ENCODE measurements at regions not wholly inside any gene's neighbourhood (a gene's known extent, or its start where the extent isn't known, plus 50 kb on each side); places are given as distances from the start of the nearest gene placed in this dataset.
"Not testable (repeated sequence)": the region's sequence is repeated elsewhere in the genome, so short reads cannot be mapped to it uniquely, and the experiment has no call there.

DNA sequence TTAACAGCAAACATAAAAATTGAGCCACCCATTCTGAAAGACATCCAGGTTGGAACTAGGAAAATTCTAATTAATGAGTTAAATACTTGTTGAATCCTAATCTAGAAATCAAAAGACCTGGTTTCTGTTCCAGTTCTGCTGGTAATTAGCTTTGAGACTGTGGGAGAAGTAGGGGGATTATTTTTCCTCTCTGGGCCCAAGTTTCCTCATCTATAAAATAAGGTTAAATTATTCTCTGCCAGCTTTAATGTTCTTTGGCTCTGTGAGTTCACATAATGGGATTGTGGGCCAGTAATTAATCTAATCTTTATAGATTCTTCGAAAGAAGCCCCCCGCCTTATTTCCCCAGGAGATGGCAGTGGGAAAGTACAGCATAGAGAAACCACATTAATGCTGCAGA lies 104.6 kb downstream of the ENC1 start:
- POLR2A ChIA-PET = no interaction called here
- Histone ChIP-seq H3K27me3 (ENCODE audit: control insufficient read depth, insufficient read depth, low read length) (no peaks in the 10 kb centered on the region), H3K9me3 (ENCODE audit: control insufficient read depth, insufficient read depth, low read length) (peaks cover 3% of the 10 kb centered on the region; the same call in 1 of the 2 replicates), H3K27ac (ENCODE audit: low read depth, low read length) (no peak overlapping the region), H3K4me3 (ENCODE audit: low read depth, low read length) (no peak overlapping the region)
- TF ChIP-seq, protein P1, sequence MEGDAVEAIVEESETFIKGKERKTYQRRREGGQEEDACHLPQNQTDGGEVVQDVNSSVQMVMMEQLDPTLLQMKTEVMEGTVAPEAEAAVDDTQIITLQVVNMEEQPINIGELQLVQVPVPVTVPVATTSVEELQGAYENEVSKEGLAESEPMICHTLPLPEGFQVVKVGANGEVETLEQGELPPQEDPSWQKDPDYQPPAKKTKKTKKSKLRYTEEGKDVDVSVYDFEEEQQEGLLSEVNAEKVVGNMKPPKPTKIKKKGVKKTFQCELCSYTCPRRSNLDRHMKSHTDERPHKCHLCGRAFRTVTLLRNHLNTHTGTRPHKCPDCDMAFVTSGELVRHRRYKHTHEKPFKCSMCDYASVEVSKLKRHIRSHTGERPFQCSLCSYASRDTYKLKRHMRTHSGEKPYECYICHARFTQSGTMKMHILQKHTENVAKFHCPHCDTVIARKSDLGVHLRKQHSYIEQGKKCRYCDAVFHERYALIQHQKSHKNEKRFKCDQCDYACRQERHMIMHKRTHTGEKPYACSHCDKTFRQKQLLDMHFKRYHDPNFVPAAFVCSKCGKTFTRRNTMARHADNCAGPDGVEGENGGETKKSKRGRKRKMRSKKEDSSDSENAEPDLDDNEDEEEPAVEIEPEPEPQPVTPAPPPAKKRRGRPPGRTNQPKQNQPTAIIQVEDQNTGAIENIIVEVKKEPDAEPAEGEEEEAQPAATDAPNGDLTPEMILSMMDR (IDR thresholded peaks at IDR 0.05; ENCODE audit: low read depth, low read length) = no peak
- no peak for DNase-seq (ENCODE audit: low read depth, low spot score)
- CTCF ChIA-PET = no interaction called here

DNA sequence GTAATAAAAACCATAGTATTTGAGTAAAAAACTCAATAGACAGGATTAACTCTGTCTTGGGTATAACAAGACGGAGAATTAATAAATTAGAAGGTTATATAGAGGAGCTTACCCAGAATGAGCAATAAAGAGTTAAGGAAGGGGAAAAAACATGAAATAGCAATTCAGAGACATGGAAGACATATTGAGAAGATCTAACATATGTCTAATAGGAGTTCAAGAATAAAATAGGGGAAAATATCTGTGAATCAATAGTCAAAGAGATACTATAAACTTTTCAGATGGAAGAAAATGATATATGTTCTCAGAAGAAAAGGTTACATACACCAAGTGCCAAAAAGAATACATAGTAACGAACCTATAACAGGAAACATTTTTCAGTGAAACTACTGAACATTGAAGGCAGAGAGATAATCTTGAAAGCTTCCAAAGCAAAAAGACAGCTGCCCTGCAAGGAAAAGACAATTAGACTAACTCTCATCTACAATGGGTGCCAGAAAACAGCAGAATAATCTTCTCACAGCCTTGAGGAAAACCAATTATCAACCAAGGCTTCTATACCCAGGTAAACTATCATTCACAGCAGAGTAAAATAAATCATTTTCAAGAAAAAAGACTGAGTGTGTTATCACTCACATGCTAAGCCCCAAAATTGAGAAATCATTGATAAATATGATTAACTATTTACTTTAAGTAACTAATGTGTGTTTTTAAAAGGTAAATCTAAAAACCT lies 106.0 kb downstream of the ENC1 start:
- ChIA-PET POLR2A (no interaction called here), CTCF (no interaction called here)
- TF ChIP-seq, protein P1 (IDR thresholded peaks at IDR 0.05; ENCODE audit: low read depth, low read length) = no peak
- Histone ChIP-seq H3K9me3 (ENCODE audit: control insufficient read depth, insufficient read depth, low read length) (peaks cover 3% of the 10 kb centered on the region; the same call in 1 of the 2 replicates), H3K27me3 (ENCODE audit: control insufficient read depth, insufficient read depth, low read length) (no peaks in the 10 kb centered on the region), H3K4me3 (ENCODE audit: low read depth, low read length) (no peak overlapping the region), H3K27ac (ENCODE audit: low read depth, low read length) (no peak overlapping the region)
- no peak for DNase-seq (ENCODE audit: low read depth, low spot score)

DNA sequence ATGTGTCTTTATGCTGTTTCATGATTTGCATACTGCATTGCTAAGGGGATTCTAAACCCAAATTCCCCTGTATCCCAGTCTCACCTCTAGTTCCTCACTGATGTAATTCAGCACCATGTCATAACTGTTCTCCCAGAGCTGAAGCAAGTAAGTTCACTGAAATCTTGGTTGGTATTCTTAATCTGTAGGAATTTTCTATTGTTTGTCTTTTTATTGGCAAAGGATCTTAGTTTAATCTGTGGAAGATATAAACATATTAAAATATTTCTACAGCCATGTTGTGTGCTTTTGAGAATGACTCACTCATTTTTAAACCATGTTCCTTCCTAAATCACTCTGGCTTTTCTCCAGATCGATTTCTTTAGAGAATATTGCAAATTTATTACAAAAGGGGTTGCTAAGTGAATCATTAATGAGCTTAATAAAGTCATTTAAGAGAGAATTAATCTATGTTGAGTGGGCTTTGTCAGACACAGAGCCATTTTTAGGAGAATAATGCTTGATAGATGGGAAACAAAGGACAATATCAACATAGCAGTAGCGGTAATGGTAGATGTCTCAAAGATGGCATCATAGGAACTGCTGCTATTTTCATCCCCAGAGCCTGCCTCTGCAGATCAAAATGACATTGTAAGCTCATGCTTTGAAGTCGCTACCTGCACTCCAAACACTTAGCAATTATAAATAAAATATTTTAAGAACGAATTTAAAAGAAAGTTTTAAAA lies 110.0 kb downstream of the ENC1 start:
- POLR2A ChIA-PET = no interaction called here
- Histone ChIP-seq H3K27me3 (ENCODE audit: control insufficient read depth, insufficient read depth, low read length) (no peaks in the 10 kb centered on the region), H3K27ac (ENCODE audit: low read depth, low read length) (no peak overlapping the region), H3K9me3 (ENCODE audit: control insufficient read depth, insufficient read depth, low read length) (peaks cover 3% of the 10 kb centered on the region; the same call in 1 of the 2 replicates), H3K4me3 (ENCODE audit: low read depth, low read length) (no peak overlapping the region)
- CTCF ChIA-PET = no interaction called here
- TF ChIP-seq, protein P1 (IDR thresholded peaks at IDR 0.05; ENCODE audit: low read depth, low read length) = no peak
- no peak for DNase-seq (ENCODE audit: low read depth, low spot score)

DNA sequence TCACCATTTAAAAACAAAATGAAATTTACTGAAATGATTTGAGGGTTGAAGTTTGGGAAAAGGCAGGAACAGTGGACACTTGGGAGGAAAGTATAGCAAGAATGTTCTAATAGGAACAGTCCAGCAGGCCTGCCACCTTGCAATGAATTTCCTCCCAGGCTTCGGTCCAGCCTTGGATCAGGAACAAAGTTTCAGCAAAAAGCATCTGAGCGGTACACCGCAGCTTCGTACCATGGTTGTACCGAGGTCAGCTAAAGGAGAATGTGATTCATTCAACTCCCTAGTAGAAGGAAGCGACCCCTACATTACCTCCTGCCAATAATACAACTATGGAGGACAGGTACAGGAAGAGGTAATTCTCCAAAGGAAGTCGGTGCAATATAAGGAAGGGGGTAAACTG lies 111.4 kb downstream of the ENC1 start:
- Histone ChIP-seq H3K9me3 (ENCODE audit: control insufficient read depth, insufficient read depth, low read length) (peaks cover 5% of the 10 kb centered on the region; the same call in 1 of the 2 replicates), H3K27ac (ENCODE audit: low read depth, low read length) (no peak overlapping the region), H3K4me3 (ENCODE audit: low read depth, low read length) (no peak overlapping the region), H3K27me3 (ENCODE audit: control insufficient read depth, insufficient read depth, low read length) (no peaks in the 10 kb centered on the region)
- ChIA-PET POLR2A (no interaction called here), CTCF (no interaction called here)
- TF ChIP-seq, protein P1 (IDR thresholded peaks at IDR 0.05; ENCODE audit: low read depth, low read length) = no peak
- no peak for DNase-seq (ENCODE audit: low read depth, low spot score)

DNA sequence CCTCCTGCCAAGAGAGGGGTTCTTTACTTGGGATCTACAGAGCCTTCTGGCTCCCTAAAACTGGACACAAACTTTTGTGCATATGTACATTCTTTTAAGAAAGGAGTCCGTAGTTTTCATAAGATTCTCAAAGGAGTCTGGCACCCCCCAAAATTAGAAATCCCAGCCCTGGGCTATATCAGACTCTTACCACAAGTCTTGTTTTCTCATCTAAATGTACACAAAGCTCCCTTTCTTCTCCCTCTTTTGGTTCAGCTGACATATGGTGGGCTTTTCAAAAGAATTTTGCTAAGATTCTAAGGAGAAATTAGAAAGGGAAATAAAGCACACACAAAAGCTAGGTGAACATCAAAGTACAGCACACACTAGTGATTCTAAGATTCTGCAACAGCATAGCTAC lies 114.4 kb downstream of the ENC1 start:
- no peak overlapping the region for H3K4me3 ChIP-seq (ENCODE audit: low read depth, low read length)
- POLR2A ChIA-PET = no interaction called here
- peaks cover 8% of the 10 kb centered on the region for H3K9me3 ChIP-seq (ENCODE audit: control insufficient read depth, insufficient read depth, low read length)
- H3K27ac ChIP-seq (ENCODE audit: low read depth, low read length) = no peak overlapping the region
- TF ChIP-seq, protein P1 (IDR thresholded peaks at IDR 0.05; ENCODE audit: low read depth, low read length) = no peak
- no peaks in the 10 kb centered on the region for H3K27me3 ChIP-seq (ENCODE audit: control insufficient read depth, insufficient read depth, low read length)
- no peak for DNase-seq (ENCODE audit: low read depth, low spot score)
- CTCF ChIA-PET = no interaction called here

DNA sequence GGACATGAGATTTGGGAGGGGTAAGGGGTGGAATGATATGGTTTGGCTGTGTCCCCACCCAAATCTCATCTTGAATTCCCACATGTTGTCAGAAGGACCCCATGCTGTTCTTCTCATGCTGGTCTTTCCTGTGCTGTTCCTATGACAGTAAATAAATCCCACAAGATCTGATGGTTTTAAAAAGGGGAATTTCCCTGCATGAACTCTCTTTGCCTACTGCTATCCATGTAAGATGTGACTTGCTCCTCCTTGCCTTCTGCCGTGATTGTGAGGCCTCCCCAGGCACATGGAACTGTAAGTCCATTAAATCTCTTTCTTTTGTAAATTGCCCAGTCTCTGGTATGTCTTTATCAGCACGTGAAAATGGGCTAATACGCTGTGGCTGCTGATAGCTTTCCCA lies 115.8 kb downstream of the ENC1 start:
- DNase-seq (ENCODE audit: low read depth, low spot score); H3K27ac ChIP-seq (ENCODE audit: low read depth, low read length); H3K27me3 ChIP-seq (ENCODE audit: control insufficient read depth, insufficient read depth, low read length); CTCF ChIA-PET; POLR2A ChIA-PET; H3K9me3 ChIP-seq (ENCODE audit: control insufficient read depth, insufficient read depth, low read length); H3K4me3 ChIP-seq (ENCODE audit: low read depth, low read length): not testable (repeated sequence)

DNA sequence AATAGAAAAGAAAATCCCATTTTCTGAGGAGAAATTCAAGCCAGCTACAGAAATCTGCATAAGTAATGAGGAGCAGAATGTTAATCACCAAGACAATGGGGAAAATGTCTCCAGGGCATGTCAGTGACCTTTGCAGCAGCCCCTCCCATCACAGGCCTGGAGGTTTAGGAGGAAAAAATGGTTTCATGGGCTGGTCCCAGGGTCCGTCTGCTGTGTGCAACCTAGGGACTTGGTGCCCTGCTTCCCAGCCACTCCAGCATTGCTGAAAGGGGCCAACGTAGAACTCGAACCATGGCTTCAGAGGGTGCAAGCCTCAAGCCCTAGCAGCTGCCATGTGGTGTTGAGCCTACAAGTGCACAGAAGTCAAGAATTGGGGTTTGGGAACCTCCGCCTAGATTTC lies 116.8 kb downstream of the ENC1 start:
- H3K9me3 ChIP-seq (ENCODE audit: control insufficient read depth, insufficient read depth, low read length); DNase-seq (ENCODE audit: low read depth, low spot score); H3K27ac ChIP-seq (ENCODE audit: low read depth, low read length); CTCF ChIA-PET; H3K4me3 ChIP-seq (ENCODE audit: low read depth, low read length); H3K27me3 ChIP-seq (ENCODE audit: control insufficient read depth, insufficient read depth, low read length); POLR2A ChIA-PET: not testable (repeated sequence)
